ENCODE measurements at regions not wholly inside any gene's neighbourhood (a gene's known extent, or its start where the extent isn't known, plus 50 kb on each side); places are given as distances from the start of the nearest gene placed in this dataset.

DNA sequence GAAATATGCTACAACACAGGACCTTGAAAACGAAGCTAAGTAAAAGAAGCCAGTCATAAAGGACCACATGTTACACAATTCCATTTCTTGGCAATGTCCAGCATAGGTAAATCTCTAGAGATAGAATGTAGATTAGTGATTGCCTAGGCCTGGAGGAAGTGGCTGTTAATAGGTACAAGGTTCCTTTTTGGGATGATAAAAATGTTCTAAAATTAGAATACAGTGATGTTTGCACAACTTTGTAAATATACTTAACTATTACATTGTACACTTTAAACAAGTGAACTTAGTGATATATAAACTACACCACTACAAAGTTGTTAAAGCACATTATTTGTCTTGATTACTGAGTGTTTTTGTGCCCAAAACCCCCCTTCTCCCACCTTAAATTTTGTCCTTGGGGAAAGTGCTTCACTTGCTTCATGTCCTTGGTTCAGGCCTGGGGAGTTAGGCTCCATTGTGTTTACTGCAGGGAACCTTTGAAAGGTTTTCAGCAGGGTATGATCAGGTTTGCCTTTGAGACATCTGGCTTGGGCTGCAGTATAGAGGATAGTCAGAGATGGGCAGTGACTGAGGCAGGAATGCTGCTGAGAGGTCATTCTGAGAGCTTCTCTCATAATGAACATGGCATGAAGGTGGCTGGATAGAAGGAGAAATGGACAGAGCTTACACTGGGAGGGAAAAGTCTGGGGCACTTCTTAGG lies 1052.6 kb downstream of the REEP3 start:
- no peak for TF ChIP-seq CREB1 (CRISPR knock-in tag; IDR thresholded peaks at IDR 0.05; ENCODE audit: low read depth)
- TF ChIP-seq, protein P1, sequence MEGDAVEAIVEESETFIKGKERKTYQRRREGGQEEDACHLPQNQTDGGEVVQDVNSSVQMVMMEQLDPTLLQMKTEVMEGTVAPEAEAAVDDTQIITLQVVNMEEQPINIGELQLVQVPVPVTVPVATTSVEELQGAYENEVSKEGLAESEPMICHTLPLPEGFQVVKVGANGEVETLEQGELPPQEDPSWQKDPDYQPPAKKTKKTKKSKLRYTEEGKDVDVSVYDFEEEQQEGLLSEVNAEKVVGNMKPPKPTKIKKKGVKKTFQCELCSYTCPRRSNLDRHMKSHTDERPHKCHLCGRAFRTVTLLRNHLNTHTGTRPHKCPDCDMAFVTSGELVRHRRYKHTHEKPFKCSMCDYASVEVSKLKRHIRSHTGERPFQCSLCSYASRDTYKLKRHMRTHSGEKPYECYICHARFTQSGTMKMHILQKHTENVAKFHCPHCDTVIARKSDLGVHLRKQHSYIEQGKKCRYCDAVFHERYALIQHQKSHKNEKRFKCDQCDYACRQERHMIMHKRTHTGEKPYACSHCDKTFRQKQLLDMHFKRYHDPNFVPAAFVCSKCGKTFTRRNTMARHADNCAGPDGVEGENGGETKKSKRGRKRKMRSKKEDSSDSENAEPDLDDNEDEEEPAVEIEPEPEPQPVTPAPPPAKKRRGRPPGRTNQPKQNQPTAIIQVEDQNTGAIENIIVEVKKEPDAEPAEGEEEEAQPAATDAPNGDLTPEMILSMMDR (conservative IDR thresholded peaks at IDR 0.05; ENCODE audit: low read depth in 2 of 2) = no peak
- TF ChIP-seq, protein P2, sequence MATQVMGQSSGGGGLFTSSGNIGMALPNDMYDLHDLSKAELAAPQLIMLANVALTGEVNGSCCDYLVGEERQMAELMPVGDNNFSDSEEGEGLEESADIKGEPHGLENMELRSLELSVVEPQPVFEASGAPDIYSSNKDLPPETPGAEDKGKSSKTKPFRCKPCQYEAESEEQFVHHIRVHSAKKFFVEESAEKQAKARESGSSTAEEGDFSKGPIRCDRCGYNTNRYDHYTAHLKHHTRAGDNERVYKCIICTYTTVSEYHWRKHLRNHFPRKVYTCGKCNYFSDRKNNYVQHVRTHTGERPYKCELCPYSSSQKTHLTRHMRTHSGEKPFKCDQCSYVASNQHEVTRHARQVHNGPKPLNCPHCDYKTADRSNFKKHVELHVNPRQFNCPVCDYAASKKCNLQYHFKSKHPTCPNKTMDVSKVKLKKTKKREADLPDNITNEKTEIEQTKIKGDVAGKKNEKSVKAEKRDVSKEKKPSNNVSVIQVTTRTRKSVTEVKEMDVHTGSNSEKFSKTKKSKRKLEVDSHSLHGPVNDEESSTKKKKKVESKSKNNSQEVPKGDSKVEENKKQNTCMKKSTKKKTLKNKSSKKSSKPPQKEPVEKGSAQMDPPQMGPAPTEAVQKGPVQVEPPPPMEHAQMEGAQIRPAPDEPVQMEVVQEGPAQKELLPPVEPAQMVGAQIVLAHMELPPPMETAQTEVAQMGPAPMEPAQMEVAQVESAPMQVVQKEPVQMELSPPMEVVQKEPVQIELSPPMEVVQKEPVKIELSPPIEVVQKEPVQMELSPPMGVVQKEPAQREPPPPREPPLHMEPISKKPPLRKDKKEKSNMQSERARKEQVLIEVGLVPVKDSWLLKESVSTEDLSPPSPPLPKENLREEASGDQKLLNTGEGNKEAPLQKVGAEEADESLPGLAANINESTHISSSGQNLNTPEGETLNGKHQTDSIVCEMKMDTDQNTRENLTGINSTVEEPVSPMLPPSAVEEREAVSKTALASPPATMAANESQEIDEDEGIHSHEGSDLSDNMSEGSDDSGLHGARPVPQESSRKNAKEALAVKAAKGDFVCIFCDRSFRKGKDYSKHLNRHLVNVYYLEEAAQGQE (IDR thresholded peaks at IDR 0.05; ENCODE audit: unreplicated experiment) = no peak
- TF ChIP-seq POLR2AphosphoS5 (IDR thresholded peaks at IDR 0.05; ENCODE audit: low read depth) = no peak
- TF ChIP-seq EZH2 (IDR thresholded peaks at IDR 0.05; ENCODE audit: low read depth, unreplicated experiment) = no peak
- TF ChIP-seq, protein P3, sequence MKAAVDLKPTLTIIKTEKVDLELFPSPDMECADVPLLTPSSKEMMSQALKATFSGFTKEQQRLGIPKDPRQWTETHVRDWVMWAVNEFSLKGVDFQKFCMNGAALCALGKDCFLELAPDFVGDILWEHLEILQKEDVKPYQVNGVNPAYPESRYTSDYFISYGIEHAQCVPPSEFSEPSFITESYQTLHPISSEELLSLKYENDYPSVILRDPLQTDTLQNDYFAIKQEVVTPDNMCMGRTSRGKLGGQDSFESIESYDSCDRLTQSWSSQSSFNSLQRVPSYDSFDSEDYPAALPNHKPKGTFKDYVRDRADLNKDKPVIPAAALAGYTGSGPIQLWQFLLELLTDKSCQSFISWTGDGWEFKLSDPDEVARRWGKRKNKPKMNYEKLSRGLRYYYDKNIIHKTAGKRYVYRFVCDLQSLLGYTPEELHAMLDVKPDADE (IDR thresholded peaks at IDR 0.05) = no peak
- TF ChIP-seq, protein P4, sequence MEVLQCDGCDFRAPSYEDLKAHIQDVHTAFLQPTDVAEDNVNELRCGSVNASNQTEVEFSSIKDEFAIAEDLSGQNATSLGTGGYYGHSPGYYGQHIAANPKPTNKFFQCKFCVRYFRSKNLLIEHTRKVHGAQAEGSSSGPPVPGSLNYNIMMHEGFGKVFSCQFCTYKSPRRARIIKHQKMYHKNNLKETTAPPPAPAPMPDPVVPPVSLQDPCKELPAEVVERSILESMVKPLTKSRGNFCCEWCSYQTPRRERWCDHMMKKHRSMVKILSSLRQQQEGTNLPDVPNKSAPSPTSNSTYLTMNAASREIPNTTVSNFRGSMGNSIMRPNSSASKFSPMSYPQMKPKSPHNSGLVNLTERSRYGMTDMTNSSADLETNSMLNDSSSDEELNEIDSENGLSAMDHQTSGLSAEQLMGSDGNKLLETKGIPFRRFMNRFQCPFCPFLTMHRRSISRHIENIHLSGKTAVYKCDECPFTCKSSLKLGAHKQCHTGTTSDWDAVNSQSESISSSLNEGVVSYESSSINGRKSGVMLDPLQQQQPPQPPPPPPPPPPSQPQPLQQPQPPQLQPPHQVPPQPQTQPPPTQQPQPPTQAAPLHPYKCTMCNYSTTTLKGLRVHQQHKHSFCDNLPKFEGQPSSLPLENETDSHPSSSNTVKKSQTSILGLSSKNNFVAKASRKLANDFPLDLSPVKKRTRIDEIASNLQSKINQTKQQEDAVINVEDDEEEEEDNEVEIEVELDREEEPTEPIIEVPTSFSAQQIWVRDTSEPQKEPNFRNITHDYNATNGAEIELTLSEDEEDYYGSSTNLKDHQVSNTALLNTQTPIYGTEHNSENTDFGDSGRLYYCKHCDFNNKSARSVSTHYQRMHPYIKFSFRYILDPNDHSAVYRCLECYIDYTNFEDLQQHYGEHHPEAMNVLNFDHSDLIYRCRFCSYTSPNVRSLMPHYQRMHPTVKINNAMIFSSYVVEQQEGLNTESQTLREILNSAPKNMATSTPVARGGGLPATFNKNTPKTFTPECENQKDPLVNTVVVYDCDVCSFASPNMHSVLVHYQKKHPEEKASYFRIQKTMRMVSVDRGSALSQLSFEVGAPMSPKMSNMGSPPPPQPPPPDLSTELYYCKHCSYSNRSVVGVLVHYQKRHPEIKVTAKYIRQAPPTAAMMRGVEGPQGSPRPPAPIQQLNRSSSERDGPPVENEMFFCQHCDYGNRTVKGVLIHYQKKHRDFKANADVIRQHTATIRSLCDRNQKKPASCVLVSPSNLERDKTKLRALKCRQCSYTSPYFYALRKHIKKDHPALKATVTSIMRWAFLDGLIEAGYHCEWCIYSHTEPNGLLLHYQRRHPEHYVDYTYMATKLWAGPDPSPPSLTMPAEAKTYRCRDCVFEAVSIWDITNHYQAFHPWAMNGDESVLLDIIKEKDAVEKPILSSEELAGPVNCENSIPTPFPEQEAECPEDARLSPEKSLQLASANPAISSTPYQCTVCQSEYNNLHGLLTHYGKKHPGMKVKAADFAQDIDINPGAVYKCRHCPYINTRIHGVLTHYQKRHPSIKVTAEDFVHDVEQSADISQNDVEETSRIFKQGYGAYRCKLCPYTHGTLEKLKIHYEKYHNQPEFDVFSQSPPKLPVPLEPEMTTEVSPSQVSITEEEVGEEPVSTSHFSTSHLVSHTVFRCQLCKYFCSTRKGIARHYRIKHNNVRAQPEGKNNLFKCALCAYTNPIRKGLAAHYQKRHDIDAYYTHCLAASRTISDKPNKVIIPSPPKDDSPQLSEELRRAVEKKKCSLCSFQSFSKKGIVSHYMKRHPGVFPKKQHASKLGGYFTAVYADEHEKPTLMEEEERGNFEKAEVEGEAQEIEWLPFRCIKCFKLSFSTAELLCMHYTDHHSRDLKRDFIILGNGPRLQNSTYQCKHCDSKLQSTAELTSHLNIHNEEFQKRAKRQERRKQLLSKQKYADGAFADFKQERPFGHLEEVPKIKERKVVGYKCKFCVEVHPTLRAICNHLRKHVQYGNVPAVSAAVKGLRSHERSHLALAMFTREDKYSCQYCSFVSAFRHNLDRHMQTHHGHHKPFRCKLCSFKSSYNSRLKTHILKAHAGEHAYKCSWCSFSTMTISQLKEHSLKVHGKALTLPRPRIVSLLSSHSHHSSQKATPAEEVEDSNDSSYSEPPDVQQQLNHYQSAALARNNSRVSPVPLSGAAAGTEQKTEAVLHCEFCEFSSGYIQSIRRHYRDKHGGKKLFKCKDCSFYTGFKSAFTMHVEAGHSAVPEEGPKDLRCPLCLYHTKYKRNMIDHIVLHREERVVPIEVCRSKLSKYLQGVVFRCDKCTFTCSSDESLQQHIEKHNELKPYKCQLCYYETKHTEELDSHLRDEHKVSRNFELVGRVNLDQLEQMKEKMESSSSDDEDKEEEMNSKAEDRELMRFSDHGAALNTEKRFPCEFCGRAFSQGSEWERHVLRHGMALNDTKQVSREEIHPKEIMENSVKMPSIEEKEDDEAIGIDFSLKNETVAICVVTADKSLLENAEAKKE (CRISPR knock-in tag; IDR thresholded peaks at IDR 0.05) = no peak
